Tibial nerve (tissue), 4 donors: ENCODE measurements at regions not wholly inside any gene's neighbourhood (a gene's known extent, or its start where the extent isn't known, plus 50 kb on each side); places are given as distances from the start of the nearest gene placed in this dataset.

Experiments
- EP300 ChIP-seq, 2 donors: sonication (generic); formaldehyde crosslinking; IDR thresholded peaks; one replicate each; pipeline ENCODE4 v1.6.1; 2017; ENCODE audit warnings: antibody characterized with exemption in 2 of 2, mild to moderate bottlenecking in 1 of 2
- TF ChIP-seq, protein P1 (sequence below), 5 experiments: fragments of 200-600 bp in 3 of 5; fragments of 450-650 bp in 2 of 5; sonication (generic) in 3 of 5; IDR thresholded peaks; one replicate each; pipeline ENCODE4 v1.5.1; 2016 to 2019; ENCODE audit warnings: antibody characterized with exemption in 5 of 5, mild to moderate bottlenecking in 3 of 5, moderate library complexity in 2 of 5

DNA sequence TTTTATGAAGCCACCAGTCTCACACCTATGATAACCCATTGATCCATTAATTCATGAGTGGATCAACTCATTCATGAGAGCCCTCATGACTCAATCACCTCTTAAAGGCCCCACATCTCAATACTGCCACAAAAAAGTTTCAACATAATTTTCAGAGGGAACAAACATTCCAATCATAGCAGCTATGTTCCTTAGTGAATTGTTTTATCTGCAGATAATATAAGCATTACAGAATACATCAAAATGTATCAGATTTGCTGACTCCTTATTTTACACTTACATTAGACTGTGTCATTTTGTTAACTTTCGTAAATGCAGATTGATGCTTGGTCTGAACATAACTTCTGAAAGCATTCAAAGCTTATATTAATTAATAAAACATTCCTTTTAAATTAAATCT, 155.3 kb upstream of the MBNL1 start:
- TF ChIP-seq, protein P1, sequence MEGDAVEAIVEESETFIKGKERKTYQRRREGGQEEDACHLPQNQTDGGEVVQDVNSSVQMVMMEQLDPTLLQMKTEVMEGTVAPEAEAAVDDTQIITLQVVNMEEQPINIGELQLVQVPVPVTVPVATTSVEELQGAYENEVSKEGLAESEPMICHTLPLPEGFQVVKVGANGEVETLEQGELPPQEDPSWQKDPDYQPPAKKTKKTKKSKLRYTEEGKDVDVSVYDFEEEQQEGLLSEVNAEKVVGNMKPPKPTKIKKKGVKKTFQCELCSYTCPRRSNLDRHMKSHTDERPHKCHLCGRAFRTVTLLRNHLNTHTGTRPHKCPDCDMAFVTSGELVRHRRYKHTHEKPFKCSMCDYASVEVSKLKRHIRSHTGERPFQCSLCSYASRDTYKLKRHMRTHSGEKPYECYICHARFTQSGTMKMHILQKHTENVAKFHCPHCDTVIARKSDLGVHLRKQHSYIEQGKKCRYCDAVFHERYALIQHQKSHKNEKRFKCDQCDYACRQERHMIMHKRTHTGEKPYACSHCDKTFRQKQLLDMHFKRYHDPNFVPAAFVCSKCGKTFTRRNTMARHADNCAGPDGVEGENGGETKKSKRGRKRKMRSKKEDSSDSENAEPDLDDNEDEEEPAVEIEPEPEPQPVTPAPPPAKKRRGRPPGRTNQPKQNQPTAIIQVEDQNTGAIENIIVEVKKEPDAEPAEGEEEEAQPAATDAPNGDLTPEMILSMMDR (IDR thresholded peaks at IDR 0.05), result no peak
- TF ChIP-seq EP300 (IDR thresholded peaks at IDR 0.05), result no peak
